ENCODE measurements at regions not wholly inside any gene's neighbourhood (a gene's known extent, or its start where the extent isn't known, plus 50 kb on each side); places are given as distances from the start of the nearest gene placed in this dataset.

GRCh38 chr6:156563714-156564113 is 213.5 kb upstream of the ARID1B start:
- Mint-ChIP-seq H3K36me3 (ENCODE audit: low read depth) (no peaks in the 10 kb centered on the region; the same call in 1 of the 2 replicates), H3K27me3 (ENCODE audit: insufficient read depth) (peaks cover 12% of the 10 kb centered on the region), H3K4me3 (no peak overlapping the region), H3K27ac (no peak overlapping the region), H3K9me3 (peaks cover 15% of the 10 kb centered on the region), H3K4me1 (ENCODE audit: low read depth) (peaks cover 13% of the 10 kb centered on the region)
- DNase-seq, result no peak
- TF ChIP-seq CTCF (IDR thresholded peaks at IDR 0.05), result no peak

GRCh38 chr6:156562636-156563035 is 214.5 kb upstream of the ARID1B start:
- TF ChIP-seq CTCF (IDR thresholded peaks at IDR 0.05), result no peak
- no peak for DNase-seq
- H3K27ac Mint-ChIP-seq, result no peak overlapping the region
- H3K9me3 Mint-ChIP-seq, result peaks cover 15% of the 10 kb centered on the region
- no peaks in the 10 kb centered on the region; the same call in 1 of the 2 replicates for H3K36me3 Mint-ChIP-seq (ENCODE audit: low read depth)
- H3K4me1 Mint-ChIP-seq (ENCODE audit: low read depth), result peaks cover 13% of the 10 kb centered on the region
- peaks cover 7% of the 10 kb centered on the region for H3K27me3 Mint-ChIP-seq (ENCODE audit: insufficient read depth)
- H3K4me3 Mint-ChIP-seq, result no peak overlapping the region

- TF ChIP-seq CTCF (IDR thresholded peaks at IDR 0.05), result no peak
- no peaks in the 10 kb centered on the region; the same call in 1 of the 2 replicates for H3K36me3 Mint-ChIP-seq (ENCODE audit: low read depth)
- no peak overlapping the region for H3K4me3 Mint-ChIP-seq
- H3K27me3 Mint-ChIP-seq (ENCODE audit: insufficient read depth), result peaks cover 10% of the 10 kb centered on the region
- H3K4me1 Mint-ChIP-seq (ENCODE audit: low read depth), result peaks cover 13% of the 10 kb centered on the region
- peaks cover 15% of the 10 kb centered on the region for H3K9me3 Mint-ChIP-seq
- H3K27ac Mint-ChIP-seq, result no peak overlapping the region
- no peak for DNase-seq
Observed at GRCh38 chr6:156562019-156562418, 215.2 kb upstream of the ARID1B start.

GRCh38 chr6:156560476-156560875 is 216.7 kb upstream of the ARID1B start:
- H3K9me3 Mint-ChIP-seq, result peaks cover 15% of the 10 kb centered on the region
- H3K27me3 Mint-ChIP-seq (ENCODE audit: insufficient read depth), result peaks cover 9% of the 10 kb centered on the region
- TF ChIP-seq CTCF (IDR thresholded peaks at IDR 0.05), result no peak
- H3K4me3 Mint-ChIP-seq, result no peak overlapping the region
- peaks cover 13% of the 10 kb centered on the region for H3K4me1 Mint-ChIP-seq (ENCODE audit: low read depth)
- DNase-seq, result no peak
- no peaks in the 10 kb centered on the region; the same call in 1 of the 2 replicates for H3K36me3 Mint-ChIP-seq (ENCODE audit: low read depth)
- no peak overlapping the region for H3K27ac Mint-ChIP-seq

GRCh38 chr6:156559162-156559690 is 218.0 kb upstream of the ARID1B start:
- Mint-ChIP-seq H3K4me1 (ENCODE audit: low read depth) (peaks cover 8% of the 10 kb centered on the region), H3K36me3 (ENCODE audit: low read depth) (no peaks in the 10 kb centered on the region; the same call in 1 of the 2 replicates), H3K27me3 (ENCODE audit: insufficient read depth) (peaks cover 5% of the 10 kb centered on the region), H3K4me3 (no peak overlapping the region), H3K9me3 (peaks cover 15% of the 10 kb centered on the region), H3K27ac (no peak overlapping the region)
- TF ChIP-seq CTCF (IDR thresholded peaks at IDR 0.05), result no peak
- no peak for DNase-seq

GRCh38 chr6:156557911-156558259 is 219.3 kb upstream of the ARID1B start:
- Mint-ChIP-seq H3K4me1 (ENCODE audit: low read depth) (no peaks in the 10 kb centered on the region), H3K4me3 (no peak overlapping the region), H3K27ac (no peak overlapping the region), H3K36me3 (ENCODE audit: low read depth) (no peaks in the 10 kb centered on the region; the same call in 1 of the 2 replicates), H3K27me3 (ENCODE audit: insufficient read depth) (peaks cover 3% of the 10 kb centered on the region), H3K9me3 (peaks cover 15% of the 10 kb centered on the region)
- DNase-seq, result no peak
- no peak for TF ChIP-seq CTCF (IDR thresholded peaks at IDR 0.05)

Measured in HFFc6 (cell line).